B cell (primary cell): ENCODE measurements at regions not wholly inside any gene's neighbourhood (a gene's known extent, or its start where the extent isn't known, plus 50 kb on each side); places are given as distances from the start of the nearest gene placed in this dataset.

Experiments
- EZH2 ChIP-seq: IDR thresholded peaks from 2 replicates; pipeline ENCODE4 v1.6.1; 2012; ENCODE audit warnings: borderline replicate concordance, low read depth, mild to moderate bottlenecking, moderate library complexity, low read length; ENCODE audit not compliant: insufficient read depth, poor library complexity, severe bottlenecking
- TF ChIP-seq, protein P1 (sequence below): fragments of 200-600 bp; IDR thresholded peaks from one replicate; pipeline ENCODE4 v1.8.0; 2022; ENCODE audit warnings: antibody characterized with exemption, mild to moderate bottlenecking

DNA sequence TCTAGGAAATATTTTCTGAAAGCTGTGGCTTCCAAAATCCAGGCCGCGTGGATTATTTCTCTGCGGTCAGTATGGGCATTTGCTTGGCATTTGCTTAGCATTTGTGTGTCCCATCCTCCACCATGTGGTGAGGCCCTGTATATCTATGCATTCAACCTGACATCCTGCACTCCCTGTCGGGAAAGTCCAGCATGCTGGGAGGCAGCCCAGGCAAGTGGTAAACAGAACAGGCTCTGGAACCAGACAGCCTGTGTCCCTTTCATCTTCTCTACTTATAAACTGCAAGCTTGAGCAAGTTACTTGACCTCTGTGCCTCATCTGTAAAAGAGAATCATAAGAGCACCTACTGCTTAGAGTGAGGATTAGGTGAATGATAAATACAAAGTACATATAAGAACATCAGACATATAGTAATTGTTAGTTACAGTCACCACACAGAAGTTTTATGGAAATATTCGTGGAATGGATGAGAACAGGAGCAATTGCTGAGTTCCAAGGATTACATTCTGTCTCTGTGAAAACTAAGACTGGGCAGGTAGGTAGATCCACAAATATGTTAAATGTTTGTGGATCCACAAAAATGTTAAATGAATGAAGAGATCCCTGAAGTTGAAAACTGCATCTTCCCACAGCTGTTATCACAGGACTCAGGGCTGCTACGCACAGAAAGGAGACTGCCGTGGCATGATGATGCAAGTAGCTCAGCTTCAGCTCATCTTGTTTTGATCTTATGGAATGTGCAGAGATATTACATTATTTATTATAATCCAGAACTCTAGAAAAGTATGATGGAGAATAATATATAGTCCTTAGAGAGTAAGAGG, 317.0 kb upstream of the MMADHC start:
- TF ChIP-seq EZH2, result no peak
- TF ChIP-seq, protein P1, sequence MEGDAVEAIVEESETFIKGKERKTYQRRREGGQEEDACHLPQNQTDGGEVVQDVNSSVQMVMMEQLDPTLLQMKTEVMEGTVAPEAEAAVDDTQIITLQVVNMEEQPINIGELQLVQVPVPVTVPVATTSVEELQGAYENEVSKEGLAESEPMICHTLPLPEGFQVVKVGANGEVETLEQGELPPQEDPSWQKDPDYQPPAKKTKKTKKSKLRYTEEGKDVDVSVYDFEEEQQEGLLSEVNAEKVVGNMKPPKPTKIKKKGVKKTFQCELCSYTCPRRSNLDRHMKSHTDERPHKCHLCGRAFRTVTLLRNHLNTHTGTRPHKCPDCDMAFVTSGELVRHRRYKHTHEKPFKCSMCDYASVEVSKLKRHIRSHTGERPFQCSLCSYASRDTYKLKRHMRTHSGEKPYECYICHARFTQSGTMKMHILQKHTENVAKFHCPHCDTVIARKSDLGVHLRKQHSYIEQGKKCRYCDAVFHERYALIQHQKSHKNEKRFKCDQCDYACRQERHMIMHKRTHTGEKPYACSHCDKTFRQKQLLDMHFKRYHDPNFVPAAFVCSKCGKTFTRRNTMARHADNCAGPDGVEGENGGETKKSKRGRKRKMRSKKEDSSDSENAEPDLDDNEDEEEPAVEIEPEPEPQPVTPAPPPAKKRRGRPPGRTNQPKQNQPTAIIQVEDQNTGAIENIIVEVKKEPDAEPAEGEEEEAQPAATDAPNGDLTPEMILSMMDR, result no peak
